WTC11 (cell line): ENCODE measurements at regions not wholly inside any gene's neighbourhood (a gene's known extent, or its start where the extent isn't known, plus 50 kb on each side); places are given as distances from the start of the nearest gene placed in this dataset.

ENCODE experiments used
- ATAC-seq: fragments of 200-7000 bp; cut with Tn5 transposase; 2 replicates; pipeline ENCODE4 v1.10.0; 2021; ENCODE audit warnings: mild to moderate bottlenecking, moderate library complexity
- CTCF ChIA-PET: fragments of 300-600 bp; sonication (Branson Sonifier 250); formaldehyde crosslinking; loops from one replicate; lab custom pipeline; 2021; ENCODE audit warnings: antibody characterized with exemption; lab: Charles Lee
- POLR2A ChIA-PET: fragments of 350-600 bp; sonication (Branson Sonifier 250); formaldehyde crosslinking; loops from one replicate; lab custom pipeline; 2021; ENCODE audit warnings: antibody characterized with exemption; lab: Charles Lee
- DNase-seq: peaks from one replicate; pipeline ENCODE4 v3.0.0; 2021; ENCODE audit warnings: low spot score
- H3K27ac Mint-ChIP-seq: 2 replicates; pipeline ENCODE4 v1.8.0; 2021; ENCODE audit warnings: mixed read lengths
- H3K27me3 Mint-ChIP-seq: 2 replicates; pipeline ENCODE4 v1.8.0; 2021; ENCODE audit warnings: low read depth, mild to moderate bottlenecking, moderate library complexity, mixed read lengths
- H3K36me3 Mint-ChIP-seq: 2 replicates; pipeline ENCODE4 v1.8.0; 2021; ENCODE audit warnings: mixed read lengths
- H3K4me1 Mint-ChIP-seq: 2 replicates; pipeline ENCODE4 v1.8.0; 2022; ENCODE audit warnings: mixed read lengths
- H3K4me3 Mint-ChIP-seq: 2 replicates; pipeline ENCODE4 v1.8.0; 2021; ENCODE audit warnings: mild to moderate bottlenecking, moderate library complexity, mixed read lengths
- H3K9me3 Mint-ChIP-seq: 2 replicates; pipeline ENCODE4 v1.8.0; 2021; ENCODE audit warnings: mixed read lengths
- AR ChIP-seq: fragments of 250-450 bp; sonication (Bioruptor Pico); IDR thresholded peaks from 2 replicates; pipeline ENCODE4 v1.9.0; 2021; ENCODE audit warnings: mild to moderate bottlenecking
- ATF1 ChIP-seq: sonication (generic); formaldehyde crosslinking; IDR thresholded peaks from 2 replicates; pipeline ENCODE4 v1.8.1; 2023; ENCODE audit warnings: mild to moderate bottlenecking, moderate library complexity, missing genetic modification reagents
- ATF6 ChIP-seq: sonication (generic); formaldehyde crosslinking; IDR thresholded peaks from 2 replicates; pipeline ENCODE4 v1.8.1; 2023; ENCODE audit warnings: mild to moderate bottlenecking, missing genetic modification reagents
- CREB1 ChIP-seq: sonication (generic); formaldehyde crosslinking; IDR thresholded peaks from 2 replicates; pipeline ENCODE4 v1.8.0; 2023; ENCODE audit warnings: mild to moderate bottlenecking, missing genetic modification reagents
- EMX1 ChIP-seq: fragments of 250-450 bp; sonication (Bioruptor Pico); IDR thresholded peaks from 2 replicates; pipeline ENCODE4 v1.8.0; 2021; ENCODE audit warnings: mild to moderate bottlenecking
- FOXJ3 ChIP-seq: sonication (generic); formaldehyde crosslinking; IDR thresholded peaks from 2 replicates; pipeline ENCODE4 v1.9.0; 2021; ENCODE audit warnings: missing genetic modification reagents, mild to moderate bottlenecking, borderline replicate concordance
- GABPB1 ChIP-seq: sonication (generic); formaldehyde crosslinking; IDR thresholded peaks from 2 replicates; pipeline ENCODE4 v1.8.1; 2023; ENCODE audit warnings: mild to moderate bottlenecking, missing genetic modification reagents
- GRHL2 ChIP-seq: fragments of 250-450 bp; sonication (Bioruptor Pico); IDR thresholded peaks from 2 replicates; pipeline ENCODE4 v1.8.0; 2022; ENCODE audit warnings: mild to moderate bottlenecking, moderate library complexity; ENCODE audit not compliant: insufficient replicate concordance, severe bottlenecking
- IRF1 ChIP-seq: sonication (generic); formaldehyde crosslinking; IDR thresholded peaks from 2 replicates; pipeline ENCODE4 v1.8.0; 2023; ENCODE audit warnings: missing genetic modification reagents
- NFATC4 ChIP-seq: fragments of 250-450 bp; sonication (Bioruptor Pico); IDR thresholded peaks from 2 replicates; pipeline ENCODE4 v1.9.0; 2021; ENCODE audit warnings: mild to moderate bottlenecking
- NR1H2 ChIP-seq: sonication (generic); formaldehyde crosslinking; IDR thresholded peaks from 2 replicates; pipeline ENCODE4 v1.9.0; 2021; ENCODE audit warnings: mild to moderate bottlenecking, moderate library complexity, missing genetic modification reagents
- SOX15 ChIP-seq: fragments of 250-450 bp; sonication (Bioruptor Pico); IDR thresholded peaks from 2 replicates; pipeline ENCODE4 v1.9.0; 2021; ENCODE audit warnings: mild to moderate bottlenecking
- STAT6 ChIP-seq: sonication (generic); formaldehyde crosslinking; conservative IDR thresholded peaks from 2 replicates; pipeline ENCODE4 v1.8.1; 2023; ENCODE audit warnings: mild to moderate bottlenecking, low read depth, missing genetic modification reagents, moderate library complexity
- TF ChIP-seq, protein P1 (sequence below): fragments of 200-600 bp; IDR thresholded peaks from 2 replicates; pipeline ENCODE4 v1.8.0; 2022; ENCODE audit warnings: antibody characterized with exemption
- TF ChIP-seq, protein P2 (sequence below): sonication (generic); formaldehyde crosslinking; IDR thresholded peaks from 2 replicates; pipeline ENCODE4 v1.8.1; 2023; ENCODE audit warnings: mild to moderate bottlenecking, moderate library complexity, missing genetic modification reagents
- TF ChIP-seq, protein P3 (sequence below): sonication (generic); formaldehyde crosslinking; IDR thresholded peaks from 2 replicates; pipeline ENCODE4 v1.8.1; 2023; ENCODE audit warnings: mild to moderate bottlenecking, missing genetic modification reagents, borderline replicate concordance

DNA sequence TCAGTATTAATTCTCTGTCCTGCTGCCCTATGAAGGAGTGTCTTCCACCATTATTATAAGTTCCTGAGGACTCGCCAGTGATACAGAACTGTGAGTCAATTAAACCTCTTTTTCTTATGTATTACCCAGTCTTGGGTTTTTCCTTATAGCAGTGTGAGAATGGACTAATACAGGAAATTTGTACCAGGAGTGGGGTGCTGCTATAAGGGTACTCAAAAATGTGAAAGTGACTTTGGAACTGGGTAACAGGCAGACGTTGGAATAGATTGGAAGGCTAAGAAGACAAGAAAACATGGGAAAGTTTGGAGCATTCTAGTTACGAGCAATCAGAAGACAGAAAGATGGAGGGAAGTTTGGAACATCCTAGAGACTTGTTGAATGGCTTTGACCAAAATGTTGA lies 616.7 kb upstream of the EPHA7 start:
- Mint-ChIP-seq H3K27ac (no peak overlapping the region), H3K27me3 (no peaks in the 10 kb centered on the region), H3K9me3 (peaks cover 41% of the 10 kb centered on the region), H3K36me3 (peaks cover 32% of the 10 kb centered on the region), H3K4me3 (no peak overlapping the region), H3K4me1 (no peaks in the 10 kb centered on the region)
- CTCF ChIA-PET, result no interaction called here
- POLR2A ChIA-PET, result no interaction called here
- TF ChIP-seq, protein P1, sequence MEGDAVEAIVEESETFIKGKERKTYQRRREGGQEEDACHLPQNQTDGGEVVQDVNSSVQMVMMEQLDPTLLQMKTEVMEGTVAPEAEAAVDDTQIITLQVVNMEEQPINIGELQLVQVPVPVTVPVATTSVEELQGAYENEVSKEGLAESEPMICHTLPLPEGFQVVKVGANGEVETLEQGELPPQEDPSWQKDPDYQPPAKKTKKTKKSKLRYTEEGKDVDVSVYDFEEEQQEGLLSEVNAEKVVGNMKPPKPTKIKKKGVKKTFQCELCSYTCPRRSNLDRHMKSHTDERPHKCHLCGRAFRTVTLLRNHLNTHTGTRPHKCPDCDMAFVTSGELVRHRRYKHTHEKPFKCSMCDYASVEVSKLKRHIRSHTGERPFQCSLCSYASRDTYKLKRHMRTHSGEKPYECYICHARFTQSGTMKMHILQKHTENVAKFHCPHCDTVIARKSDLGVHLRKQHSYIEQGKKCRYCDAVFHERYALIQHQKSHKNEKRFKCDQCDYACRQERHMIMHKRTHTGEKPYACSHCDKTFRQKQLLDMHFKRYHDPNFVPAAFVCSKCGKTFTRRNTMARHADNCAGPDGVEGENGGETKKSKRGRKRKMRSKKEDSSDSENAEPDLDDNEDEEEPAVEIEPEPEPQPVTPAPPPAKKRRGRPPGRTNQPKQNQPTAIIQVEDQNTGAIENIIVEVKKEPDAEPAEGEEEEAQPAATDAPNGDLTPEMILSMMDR, result no peak
- TF ChIP-seq IRF1 (CRISPR knock-in tag), result no peak
- TF ChIP-seq AR, result no peak
- TF ChIP-seq, protein P2, sequence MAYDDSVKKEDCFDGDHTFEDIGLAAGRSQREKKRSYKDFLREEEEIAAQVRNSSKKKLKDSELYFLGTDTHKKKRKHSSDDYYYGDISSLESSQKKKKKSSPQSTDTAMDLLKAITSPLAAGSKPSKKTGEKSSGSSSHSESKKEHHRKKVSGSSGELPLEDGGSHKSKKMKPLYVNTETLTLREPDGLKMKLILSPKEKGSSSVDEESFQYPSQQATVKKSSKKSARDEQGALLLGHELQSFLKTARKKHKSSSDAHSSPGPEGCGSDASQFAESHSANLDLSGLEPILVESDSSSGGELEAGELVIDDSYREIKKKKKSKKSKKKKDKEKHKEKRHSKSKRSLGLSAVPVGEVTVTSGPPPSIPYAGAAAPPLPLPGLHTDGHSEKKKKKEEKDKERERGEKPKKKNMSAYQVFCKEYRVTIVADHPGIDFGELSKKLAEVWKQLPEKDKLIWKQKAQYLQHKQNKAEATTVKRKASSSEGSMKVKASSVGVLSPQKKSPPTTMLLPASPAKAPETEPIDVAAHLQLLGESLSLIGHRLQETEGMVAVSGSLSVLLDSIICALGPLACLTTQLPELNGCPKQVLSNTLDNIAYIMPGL, result no peak
- TF ChIP-seq STAT6 (CRISPR knock-in tag), result no peak
- TF ChIP-seq GABPB1 (CRISPR knock-in tag), result no peak
- TF ChIP-seq, protein P3, sequence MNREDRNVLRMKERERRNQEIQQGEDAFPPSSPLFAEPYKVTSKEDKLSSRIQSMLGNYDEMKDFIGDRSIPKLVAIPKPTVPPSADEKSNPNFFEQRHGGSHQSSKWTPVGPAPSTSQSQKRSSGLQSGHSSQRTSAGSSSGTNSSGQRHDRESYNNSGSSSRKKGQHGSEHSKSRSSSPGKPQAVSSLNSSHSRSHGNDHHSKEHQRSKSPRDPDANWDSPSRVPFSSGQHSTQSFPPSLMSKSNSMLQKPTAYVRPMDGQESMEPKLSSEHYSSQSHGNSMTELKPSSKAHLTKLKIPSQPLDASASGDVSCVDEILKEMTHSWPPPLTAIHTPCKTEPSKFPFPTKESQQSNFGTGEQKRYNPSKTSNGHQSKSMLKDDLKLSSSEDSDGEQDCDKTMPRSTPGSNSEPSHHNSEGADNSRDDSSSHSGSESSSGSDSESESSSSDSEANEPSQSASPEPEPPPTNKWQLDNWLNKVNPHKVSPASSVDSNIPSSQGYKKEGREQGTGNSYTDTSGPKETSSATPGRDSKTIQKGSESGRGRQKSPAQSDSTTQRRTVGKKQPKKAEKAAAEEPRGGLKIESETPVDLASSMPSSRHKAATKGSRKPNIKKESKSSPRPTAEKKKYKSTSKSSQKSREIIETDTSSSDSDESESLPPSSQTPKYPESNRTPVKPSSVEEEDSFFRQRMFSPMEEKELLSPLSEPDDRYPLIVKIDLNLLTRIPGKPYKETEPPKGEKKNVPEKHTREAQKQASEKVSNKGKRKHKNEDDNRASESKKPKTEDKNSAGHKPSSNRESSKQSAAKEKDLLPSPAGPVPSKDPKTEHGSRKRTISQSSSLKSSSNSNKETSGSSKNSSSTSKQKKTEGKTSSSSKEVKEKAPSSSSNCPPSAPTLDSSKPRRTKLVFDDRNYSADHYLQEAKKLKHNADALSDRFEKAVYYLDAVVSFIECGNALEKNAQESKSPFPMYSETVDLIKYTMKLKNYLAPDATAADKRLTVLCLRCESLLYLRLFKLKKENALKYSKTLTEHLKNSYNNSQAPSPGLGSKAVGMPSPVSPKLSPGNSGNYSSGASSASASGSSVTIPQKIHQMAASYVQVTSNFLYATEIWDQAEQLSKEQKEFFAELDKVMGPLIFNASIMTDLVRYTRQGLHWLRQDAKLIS (CRISPR knock-in tag), result no peak
- ATAC-seq (no peak), DNase-seq (no peak)

GRCh38 chr6:94027374-94027773 lies 608.0 kb upstream of the EPHA7 start:
- Mint-ChIP-seq H3K27ac (no peak overlapping the region), H3K36me3 (peaks cover 4% of the 10 kb centered on the region), H3K4me3 (no peak overlapping the region), H3K9me3 (peaks cover 25% of the 10 kb centered on the region), H3K27me3 (no peaks in the 10 kb centered on the region), H3K4me1 (no peaks in the 10 kb centered on the region)
- no peak for ATAC-seq
- DNase-seq, result no peak
- ChIA-PET POLR2A (no interaction called here), CTCF (no interaction called here)
- TF ChIP-seq ATF1 (CRISPR knock-in tag) (no peak), CREB1 (CRISPR knock-in tag) (no peak), NR1H2 (no peak), GRHL2 (CRISPR knock-in tag) (no peak), NFATC4 (CRISPR knock-in tag) (no peak), FOXJ3 (CRISPR knock-in tag) (no peak), EMX1 (CRISPR knock-in tag) (no peak), SOX15 (CRISPR knock-in tag) (no peak), ATF6 (CRISPR knock-in tag) (no peak)
